RPMI8226 (cell line): ENCODE measurements at regions not wholly inside any gene's neighbourhood (a gene's known extent, or its start where the extent isn't known, plus 50 kb on each side); places are given as distances from the start of the nearest gene placed in this dataset.
"Not testable (repeated sequence)": the region's sequence is repeated elsewhere in the genome, so short reads cannot be mapped to it uniquely, and the experiment has no call there.

ENCODE experiments used
- DNase-seq: peaks from one replicate; pipeline ENCODE4 v3.0.0-alpha.2; 2015

GRCh38 chrX:8018934-8019333 is 91.7 kb upstream of the PNPLA4 start:
- no peak for DNase-seq

GRCh38 chrX:8010105-8010504 is 82.9 kb upstream of the PNPLA4 start:
- DNase-seq = no peak

- DNase-seq = no peak
Observed at GRCh38 chrX:8005678-8006347, 78.6 kb upstream of the PNPLA4 start.

- DNase-seq = no peak
Observed at GRCh38 chrX:8003147-8003883, 76.1 kb upstream of the PNPLA4 start.

GRCh38 chrX:7996851-7997250 is 69.6 kb upstream of the PNPLA4 start:
- DNase-seq = no peak

- DNase-seq = peak; percentile 31
Observed at GRCh38 chrX:7996414-7996813, 69.2 kb upstream of the PNPLA4 start.

- DNase-seq = no peak
Observed at GRCh38 chrX:7993873-7994272, 66.7 kb upstream of the PNPLA4 start.

- not testable (repeated sequence) for DNase-seq
Observed at GRCh38 chrX:7988013-7988759, 61.0 kb upstream of the PNPLA4 start.

GRCh38 chrX:7987160-7988012 is 60.2 kb upstream of the PNPLA4 start:
- peak; percentile 4 for DNase-seq

- not testable (repeated sequence) for DNase-seq
Observed at GRCh38 chrX:7986738-7987137, 59.5 kb upstream of the PNPLA4 start.

GRCh38 chrX:7985568-7985967 is 58.4 kb upstream of the PNPLA4 start:
- no peak for DNase-seq

GRCh38 chrX:7983581-7983980 is 56.4 kb upstream of the PNPLA4 start:
- no peak for DNase-seq
